ENCODE measurements at regions not wholly inside any gene's neighbourhood (a gene's known extent, or its start where the extent isn't known, plus 50 kb on each side); places are given as distances from the start of the nearest gene placed in this dataset.
"Not testable (repeated sequence)": the region's sequence is repeated elsewhere in the genome, so short reads cannot be mapped to it uniquely, and the experiment has no call there.

DNA sequence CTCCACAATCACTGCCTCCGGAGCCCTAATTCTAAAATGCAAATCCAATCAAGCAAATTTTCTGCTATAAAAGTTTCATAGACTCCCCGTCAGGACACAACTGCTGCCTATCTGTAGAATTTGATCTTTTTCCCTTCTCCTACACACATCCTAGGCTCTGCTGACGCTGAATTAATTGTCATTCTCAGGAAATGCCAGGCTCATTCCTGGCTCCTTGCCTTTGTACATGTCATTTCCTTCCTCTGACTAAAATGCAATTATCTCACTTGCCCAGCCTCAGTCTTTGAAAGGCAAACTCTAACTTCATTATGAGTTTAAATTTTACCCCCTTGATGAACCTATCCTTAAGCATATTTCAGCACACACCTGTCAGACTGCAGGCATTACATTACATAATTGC is 844.9 kb upstream of the CRIM1 start:
- DNase-seq, result no peak

GRCh38 chr2:35508601-35509000 is 847.0 kb upstream of the CRIM1 start:
- DNase-seq, result no peak

DNA sequence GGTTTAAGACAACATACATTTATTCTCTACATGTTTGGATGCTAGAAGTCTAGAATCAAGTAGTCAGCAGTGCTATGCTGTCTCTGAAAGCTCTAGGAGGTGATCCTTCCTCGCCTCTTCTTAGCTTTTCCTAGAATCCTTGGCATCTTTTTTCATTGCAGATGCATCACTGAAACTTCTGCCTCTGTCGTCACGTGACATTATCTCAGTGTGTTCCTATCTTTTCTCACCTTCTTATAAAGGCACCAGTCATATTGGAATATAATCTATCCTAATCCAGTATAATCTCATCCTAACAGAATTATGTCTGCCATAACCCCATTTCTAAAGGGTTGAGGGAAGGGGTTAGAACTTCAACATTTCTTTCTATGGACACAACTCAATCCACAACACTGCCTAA is 851.2 kb upstream of the CRIM1 start:
- no peak for DNase-seq

GRCh38 chr2:35503738-35504199 is 851.8 kb upstream of the CRIM1 start:
- no peak for DNase-seq

DNA sequence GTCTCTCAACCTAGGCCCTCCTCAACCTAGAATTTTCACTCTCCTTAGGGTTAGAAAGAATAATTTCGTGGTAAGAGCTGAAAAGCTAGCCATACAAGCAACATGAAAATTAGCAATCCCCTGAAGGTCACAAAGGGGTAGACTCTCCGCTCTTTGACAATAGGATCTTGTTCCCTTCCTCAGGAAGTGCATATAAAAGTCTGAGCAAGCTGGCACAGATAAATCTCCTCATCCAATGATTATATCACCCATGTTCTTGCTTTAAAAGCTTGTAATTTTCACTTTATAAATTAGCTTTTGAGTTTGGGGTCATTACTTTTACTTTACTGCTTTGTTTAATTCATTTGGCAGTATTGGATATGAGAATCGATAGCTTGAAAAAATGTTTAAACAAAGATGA is 852.3 kb upstream of the CRIM1 start:
- no peak for DNase-seq

DNA sequence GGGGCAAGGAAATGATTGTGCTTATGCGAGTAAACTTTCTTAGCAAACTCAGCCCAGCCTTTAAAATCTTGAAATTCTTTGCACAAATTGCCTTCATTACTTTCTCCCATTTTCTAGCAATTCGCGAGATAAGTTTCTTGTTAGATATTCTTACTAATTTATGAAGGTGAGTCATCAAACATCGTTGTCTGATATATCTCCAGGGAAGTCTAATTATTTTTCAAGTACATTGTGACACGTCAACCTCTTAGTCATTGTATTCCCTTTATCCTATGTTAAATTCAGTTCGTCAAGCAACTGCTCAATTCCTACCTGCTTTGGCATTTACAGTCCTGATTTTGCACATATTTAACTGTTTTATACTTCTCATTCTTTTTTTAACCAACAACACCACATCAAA is 854.5 kb upstream of the CRIM1 start:
- DNase-seq, result no peak

DNA sequence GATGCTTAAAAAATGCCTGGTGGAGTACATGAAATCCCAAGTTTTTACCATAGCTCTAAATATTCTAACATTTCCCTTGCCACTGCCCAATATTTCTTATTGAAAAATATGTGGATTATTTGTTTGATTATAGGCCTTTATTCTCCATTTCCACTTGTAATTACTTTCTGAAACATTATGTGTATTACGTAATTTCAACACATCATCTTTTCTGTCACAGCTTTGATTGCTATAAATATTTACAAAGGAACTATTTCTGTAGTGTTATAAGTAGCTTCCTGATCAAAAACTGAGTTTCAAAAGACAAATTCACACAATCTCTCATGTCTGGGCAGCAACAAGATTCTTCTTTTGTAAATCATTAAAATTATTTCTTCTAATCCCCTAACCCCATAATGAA is 859.6 kb upstream of the CRIM1 start:
- no peak for DNase-seq

- DNase-seq, result no peak
These were observed 860.4 kb upstream of the CRIM1 start for GRCh38 chr2:35495182-35495581.

GRCh38 chr2:35478121-35478520 is 877.5 kb upstream of the CRIM1 start:
- DNase-seq, result not testable (repeated sequence)

- DNase-seq, result no peak
These were observed 887.3 kb upstream of the CRIM1 start for GRCh38 chr2:35468245-35468644.

DNA sequence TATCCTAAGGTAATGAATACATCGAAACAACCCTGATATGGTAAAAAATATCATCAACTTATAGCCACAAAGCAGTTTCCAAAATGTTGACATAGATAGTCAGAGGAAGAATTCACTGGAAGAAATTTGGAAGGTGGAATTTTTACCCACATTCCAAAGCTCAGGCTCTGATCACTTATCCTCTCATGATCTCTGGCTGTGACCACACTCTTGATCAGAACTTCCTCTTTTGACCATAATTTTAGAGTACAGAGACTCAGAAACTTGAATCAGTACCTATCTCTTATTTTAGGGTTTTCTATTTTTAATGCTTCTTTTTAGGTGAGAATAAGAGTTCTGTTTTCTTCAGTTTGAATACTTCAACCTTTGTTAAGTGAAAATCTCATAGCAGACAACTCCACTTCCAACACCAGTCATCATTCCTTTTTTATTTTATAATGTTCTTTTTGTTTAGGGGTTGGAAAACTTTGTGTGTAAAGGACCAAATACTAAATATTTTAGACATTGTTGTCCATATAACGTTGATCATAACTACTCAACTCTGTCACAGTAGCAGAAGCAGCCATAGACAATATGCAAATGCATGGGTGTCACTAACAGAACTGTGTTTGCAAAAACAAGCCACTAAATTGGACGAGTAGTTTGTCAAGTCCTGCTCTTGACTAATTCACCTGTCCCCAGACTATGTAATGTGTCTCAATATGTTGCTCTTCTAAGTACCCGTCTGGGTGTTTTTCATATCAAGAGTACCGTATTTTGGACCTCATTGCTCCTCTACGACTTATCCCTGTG is 891.6 kb upstream of the CRIM1 start:
- no peak for DNase-seq

DNA sequence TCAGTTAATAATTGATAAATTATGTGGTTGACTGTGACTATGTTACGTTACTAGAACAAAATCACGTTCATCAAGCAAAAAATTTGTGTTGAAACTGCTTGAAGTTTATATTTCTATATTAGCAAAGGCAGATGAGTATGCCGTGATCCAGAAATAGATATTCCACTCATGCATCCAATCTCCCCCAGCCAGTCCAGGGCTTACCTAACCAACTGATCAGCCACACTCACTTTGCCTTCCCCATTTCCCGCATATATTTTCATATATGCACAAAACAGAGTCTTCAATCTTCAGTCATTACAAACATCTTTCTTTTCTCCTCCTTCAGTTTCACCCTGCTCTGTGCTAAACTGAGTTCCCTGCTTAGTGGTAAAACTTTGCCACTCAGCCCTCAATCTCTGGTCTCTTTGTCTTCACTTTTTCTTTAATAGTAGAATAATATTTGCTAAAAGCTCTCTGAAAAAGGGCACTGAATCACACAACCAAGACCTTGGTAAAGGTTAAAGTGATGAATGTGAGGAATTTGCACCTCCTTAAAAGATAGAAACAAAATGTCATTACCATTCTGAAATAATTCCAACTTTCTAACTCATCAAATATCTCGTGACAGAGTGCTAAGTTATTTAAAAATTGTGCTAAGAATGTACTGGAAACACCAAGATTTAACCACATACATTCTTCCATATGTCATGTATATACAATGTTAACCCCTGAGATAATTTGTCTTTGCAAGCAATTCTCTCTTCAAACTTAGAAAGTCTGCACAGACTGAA is 893.2 kb upstream of the CRIM1 start:
- no peak for DNase-seq

DNA sequence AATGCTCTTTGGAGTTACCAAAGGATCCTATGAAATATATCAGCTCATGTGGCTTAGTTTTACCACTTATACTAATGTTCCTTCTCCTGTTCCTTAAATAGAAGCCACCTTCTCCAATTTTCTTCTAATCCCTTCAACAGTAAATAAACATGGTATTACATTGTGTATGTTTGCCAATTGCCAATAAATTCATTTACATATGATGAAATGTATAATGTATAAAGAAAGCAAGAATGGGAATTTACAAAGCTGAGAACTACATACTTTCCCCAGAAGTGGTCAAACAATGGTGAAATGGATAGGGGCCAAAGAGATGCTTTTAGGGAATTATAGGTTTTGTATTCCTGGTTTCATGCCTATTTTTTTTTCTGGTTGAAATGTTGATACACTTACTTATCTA is 894.2 kb upstream of the CRIM1 start:
- no peak for DNase-seq

GRCh38 chr2:35454966-35455638 is 900.5 kb upstream of the CRIM1 start:
- DNase-seq, result no peak

DNA sequence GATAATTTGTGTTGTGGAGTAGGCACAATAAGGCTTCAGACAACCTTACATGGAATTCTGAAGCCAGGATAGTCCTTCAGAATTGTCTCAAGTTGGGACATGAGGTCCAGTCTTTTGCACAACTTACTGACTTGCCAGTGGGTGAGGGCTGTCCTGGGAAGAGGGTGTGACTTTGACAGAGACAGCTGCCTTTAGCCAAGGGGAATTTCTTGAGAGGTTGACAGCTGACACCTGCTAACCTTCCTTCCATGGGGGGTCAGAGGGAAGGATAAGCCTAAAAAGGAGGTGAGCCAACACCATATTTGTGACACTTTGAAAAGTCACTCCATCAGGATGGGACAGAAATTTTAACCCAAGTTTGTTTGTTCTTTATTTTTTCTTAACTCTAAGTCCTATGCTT is 907.8 kb upstream of the CRIM1 start:
- no peak for DNase-seq

- DNase-seq, result no peak
These were observed 908.4 kb upstream of the CRIM1 start for GRCh38 chr2:35447215-35447614.

DNA sequence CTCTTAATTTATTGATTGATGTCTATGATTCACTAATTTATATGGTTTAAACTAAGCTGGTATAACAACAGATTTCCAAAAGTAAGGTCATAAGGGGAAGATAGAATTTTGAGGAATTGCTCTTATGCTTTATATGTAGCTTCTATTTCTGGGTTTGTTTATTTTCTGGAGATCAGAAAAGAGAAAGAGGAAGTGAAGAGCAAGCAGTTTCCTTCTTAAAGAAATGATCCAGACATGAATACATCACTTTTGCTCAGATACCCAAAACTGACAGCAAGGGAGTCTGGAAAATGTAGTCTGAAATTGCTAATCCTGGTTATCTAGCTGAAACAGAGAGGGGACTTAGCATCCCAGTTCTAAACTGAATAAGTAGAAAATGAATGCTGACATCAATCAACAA is 912.5 kb upstream of the CRIM1 start:
- DNase-seq, result no peak

DNA sequence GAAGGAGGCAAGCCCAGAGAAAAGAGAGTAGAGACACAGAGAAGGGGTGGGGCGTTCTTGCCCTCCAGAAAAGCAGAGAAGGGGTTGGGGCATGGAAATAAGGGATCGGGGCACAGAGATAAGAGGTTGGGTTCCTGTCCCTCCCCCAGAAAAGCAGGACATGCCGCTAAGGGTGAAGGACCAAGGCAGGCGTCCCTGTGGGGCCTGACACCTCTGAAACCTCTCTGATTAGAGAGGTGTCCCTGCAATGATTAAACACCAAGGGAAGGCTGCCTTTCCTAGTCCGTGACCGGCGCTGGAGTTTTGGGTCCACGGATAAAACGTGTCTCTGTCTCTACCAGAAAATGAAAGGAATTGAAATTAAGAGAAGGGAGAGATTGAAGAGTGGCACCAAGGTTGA is 914.0 kb upstream of the CRIM1 start:
- not testable (repeated sequence) for DNase-seq

DNA sequence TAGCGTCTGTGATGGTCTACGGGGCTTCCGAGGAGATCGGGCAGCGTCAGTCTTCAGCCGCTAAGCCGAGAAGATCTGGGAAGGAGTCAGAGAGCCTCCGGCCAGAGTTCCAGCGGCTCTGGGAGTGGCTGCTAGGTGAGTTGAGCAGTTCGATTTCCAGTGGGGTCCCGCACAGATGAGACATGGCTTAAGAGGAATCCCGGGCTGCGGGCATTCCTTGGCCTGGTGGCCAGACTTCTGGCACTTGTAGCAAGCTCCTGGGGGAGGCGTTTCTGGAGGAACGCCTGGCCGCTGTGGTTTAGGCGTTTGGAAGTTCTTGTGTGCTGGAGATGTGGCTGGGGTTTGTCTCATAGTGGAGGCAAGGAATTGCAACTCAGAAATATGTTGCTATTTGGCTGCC is 915.3 kb upstream of the CRIM1 start:
- not testable (repeated sequence) for DNase-seq

GRCh38 chr2:35436893-35437292 is 918.7 kb upstream of the CRIM1 start:
- DNase-seq, result not testable (repeated sequence)

DNA sequence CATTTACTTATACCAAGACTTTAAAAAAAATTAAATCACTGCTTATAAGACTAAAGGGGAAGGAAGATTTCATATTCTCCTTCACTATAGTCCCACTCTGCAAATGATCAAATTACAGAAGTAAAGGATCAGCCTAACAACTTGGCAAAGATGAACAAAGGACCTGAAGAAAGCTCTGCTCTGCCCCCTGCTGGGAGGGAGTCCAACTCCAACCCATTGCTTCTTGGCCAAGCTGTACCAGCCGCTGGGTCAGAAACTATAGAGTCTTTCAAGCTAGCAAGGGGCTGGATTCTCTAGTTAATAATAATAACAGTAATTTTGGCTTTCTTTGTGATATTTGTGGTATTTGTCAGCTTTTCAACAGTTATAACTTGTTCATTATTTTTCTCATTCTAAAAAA is 927.0 kb upstream of the CRIM1 start:
- DNase-seq, result peak; percentile 40

GRCh38 chr2:35421485-35421884 is 934.1 kb upstream of the CRIM1 start:
- no peak for DNase-seq

- no peak for DNase-seq
These were observed 938.3 kb upstream of the CRIM1 start for GRCh38 chr2:35417293-35417692.
